Fibroblast of pulmonary artery (primary cell): ENCODE measurements at regions not wholly inside any gene's neighbourhood (a gene's known extent, or its start where the extent isn't known, plus 50 kb on each side); places are given as distances from the start of the nearest gene placed in this dataset.

ENCODE experiments used
- DNase-seq: peaks from one replicate; pipeline ENCODE4 v3.0.0-alpha.2; 2010; ENCODE audit warnings: low read depth
- H3K4me3 ChIP-seq: replicated peaks from 2 replicates; pipeline ENCODE4 v1.5.1; 2011; ENCODE audit warnings: low read depth, mild to moderate bottlenecking, control low read depth, low read length, moderate library complexity
- TF ChIP-seq, protein P1 (sequence below): IDR thresholded peaks from 2 replicates; pipeline ENCODE4 v1.5.1; 2011; ENCODE audit warnings: mild to moderate bottlenecking, control low read depth, low read length, inconsistent platforms; ENCODE audit errors: missing control alignments

DNA sequence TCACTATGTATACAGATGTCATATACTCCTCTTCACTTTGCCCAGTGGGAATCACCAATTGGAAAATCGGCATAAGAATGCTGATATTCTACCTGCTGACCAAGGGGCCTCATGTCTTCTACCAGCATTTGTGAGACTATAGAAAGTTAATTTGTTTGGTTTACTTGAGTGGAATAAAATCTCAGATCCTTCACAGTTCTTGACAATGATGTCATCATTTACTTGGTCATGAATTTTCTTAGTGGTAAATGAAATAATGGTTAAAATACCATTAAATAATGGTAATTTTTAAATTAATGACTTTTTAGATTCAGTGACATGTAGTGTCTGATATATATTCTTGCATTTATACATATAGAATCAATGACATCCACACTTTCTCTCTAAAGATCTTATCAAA, 1052.6 kb downstream of the ADGRL3 start:
- DNase-seq = no peak
- no peak overlapping the region for H3K4me3 ChIP-seq
- TF ChIP-seq, protein P1, sequence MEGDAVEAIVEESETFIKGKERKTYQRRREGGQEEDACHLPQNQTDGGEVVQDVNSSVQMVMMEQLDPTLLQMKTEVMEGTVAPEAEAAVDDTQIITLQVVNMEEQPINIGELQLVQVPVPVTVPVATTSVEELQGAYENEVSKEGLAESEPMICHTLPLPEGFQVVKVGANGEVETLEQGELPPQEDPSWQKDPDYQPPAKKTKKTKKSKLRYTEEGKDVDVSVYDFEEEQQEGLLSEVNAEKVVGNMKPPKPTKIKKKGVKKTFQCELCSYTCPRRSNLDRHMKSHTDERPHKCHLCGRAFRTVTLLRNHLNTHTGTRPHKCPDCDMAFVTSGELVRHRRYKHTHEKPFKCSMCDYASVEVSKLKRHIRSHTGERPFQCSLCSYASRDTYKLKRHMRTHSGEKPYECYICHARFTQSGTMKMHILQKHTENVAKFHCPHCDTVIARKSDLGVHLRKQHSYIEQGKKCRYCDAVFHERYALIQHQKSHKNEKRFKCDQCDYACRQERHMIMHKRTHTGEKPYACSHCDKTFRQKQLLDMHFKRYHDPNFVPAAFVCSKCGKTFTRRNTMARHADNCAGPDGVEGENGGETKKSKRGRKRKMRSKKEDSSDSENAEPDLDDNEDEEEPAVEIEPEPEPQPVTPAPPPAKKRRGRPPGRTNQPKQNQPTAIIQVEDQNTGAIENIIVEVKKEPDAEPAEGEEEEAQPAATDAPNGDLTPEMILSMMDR = no peak

DNA sequence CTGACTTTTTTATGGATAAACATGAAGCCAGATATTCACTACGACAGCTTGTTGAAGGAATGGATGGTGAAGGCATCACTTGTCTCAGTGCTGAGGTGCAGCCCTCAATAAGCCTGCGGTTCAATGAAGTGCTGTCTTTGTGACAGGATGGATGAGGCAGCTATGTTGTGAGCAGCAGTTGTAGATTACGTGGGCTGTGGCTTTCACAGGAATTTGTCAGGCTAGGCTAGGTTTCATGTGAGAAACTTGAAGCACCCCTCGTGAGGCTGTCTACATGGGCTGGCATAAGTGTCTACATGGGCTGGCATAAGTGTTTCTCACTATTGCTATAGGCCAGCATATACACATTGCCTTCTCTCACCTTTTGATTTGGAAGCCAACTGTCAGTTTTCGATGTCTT, 1050.0 kb downstream of the ADGRL3 start:
- TF ChIP-seq, protein P1 = no peak

DNA sequence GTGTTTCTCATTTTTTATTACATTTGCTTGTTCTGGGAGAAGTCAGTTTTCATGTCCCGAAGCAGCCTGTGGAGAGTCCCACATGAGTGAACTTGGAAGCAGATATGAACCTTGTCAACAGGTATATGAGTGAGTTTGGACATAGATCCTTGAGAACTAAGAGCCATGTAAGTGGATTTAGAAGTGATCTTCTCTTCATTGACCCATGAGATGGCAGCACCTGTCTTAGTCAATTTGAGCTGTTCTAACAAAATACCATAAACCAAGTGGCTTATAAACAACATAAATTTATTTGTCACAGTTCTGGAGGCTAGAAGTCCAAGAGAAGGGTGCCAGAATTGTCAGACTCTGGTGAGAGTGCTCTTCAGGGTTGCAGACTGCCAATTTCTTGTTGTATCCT, 1043.8 kb downstream of the ADGRL3 start:
- TF ChIP-seq, protein P1 = no peak
- no peak overlapping the region for H3K4me3 ChIP-seq
- DNase-seq = no peak

More for the DNA sequence above, 1050.0 kb downstream of the ADGRL3 start:
- DNase-seq = no peak
- no peak overlapping the region for H3K4me3 ChIP-seq

- TF ChIP-seq, protein P1 = no peak
- no peak for DNase-seq
- no peak overlapping the region for H3K4me3 ChIP-seq
These were observed 1035.8 kb downstream of the ADGRL3 start for GRCh38 chr4:62235911-62236310.

GRCh38 chr4:62232814-62233213, 1032.7 kb downstream of the ADGRL3 start:
- H3K4me3 ChIP-seq = no peak overlapping the region
- DNase-seq = peak; percentile 3
- TF ChIP-seq, protein P1 = no peak

- H3K4me3 ChIP-seq = no peak overlapping the region
- TF ChIP-seq, protein P1 = no peak
- no peak for DNase-seq
These were observed 1031.9 kb downstream of the ADGRL3 start for GRCh38 chr4:62231994-62232393.

GRCh38 chr4:62226082-62226481, 1026.0 kb downstream of the ADGRL3 start:
- H3K4me3 ChIP-seq = no peak overlapping the region
- TF ChIP-seq, protein P1 = no peak
- peak; percentile 74 for DNase-seq
